Endodermal cell (in vitro differentiated cells): ENCODE measurements at regions not wholly inside any gene's neighbourhood (a gene's known extent, or its start where the extent isn't known, plus 50 kb on each side); places are given as distances from the start of the nearest gene placed in this dataset.

Experiments
- DNase-seq: peaks from one replicate; pipeline ENCODE4 v3.0.0-alpha.2; 2017
- H3K27ac ChIP-seq: 2 replicates; pipeline ENCODE4 v1.5.1; 2013; ENCODE audit warnings: mild to moderate bottlenecking, low read depth, low read length, moderate library complexity
- H3K27me3 ChIP-seq: 2 replicates; pipeline ENCODE4 v1.6.1; 2013; ENCODE audit warnings: mild to moderate bottlenecking, low read length, moderate library complexity; ENCODE audit not compliant: insufficient read depth, control insufficient read depth, poor library complexity, severe bottlenecking
- H3K36me3 ChIP-seq: 2 replicates; pipeline ENCODE4 v1.7.0; 2013; ENCODE audit warnings: mild to moderate bottlenecking, low read length, moderate library complexity; ENCODE audit not compliant: control insufficient read depth, insufficient read depth
- H3K4me1 ChIP-seq: one replicate; pipeline ENCODE4 v1.7.0; 2013; ENCODE audit warnings: low read length; ENCODE audit not compliant: control insufficient read depth, insufficient read depth
- H3K4me3 ChIP-seq: 2 replicates; pipeline ENCODE4 v1.5.1; 2013; ENCODE audit warnings: mild to moderate bottlenecking, low read length, moderate library complexity
- H3K9ac ChIP-seq: 2 replicates; pipeline ENCODE4 v1.6.1; 2013; ENCODE audit warnings: mild to moderate bottlenecking, low read length, moderate library complexity; ENCODE audit not compliant: poor library complexity, severe bottlenecking; ENCODE audit errors: extremely low read depth
- H3K9me3 ChIP-seq: 2 replicates; pipeline ENCODE4 v1.6.1; 2013; ENCODE audit warnings: mild to moderate bottlenecking, low read length, moderate library complexity; ENCODE audit not compliant: control insufficient read depth
- H3K27ac Mint-ChIP-seq: 2 replicates; pipeline ENCODE4 v1.8.0; 2020; ENCODE audit warnings: mixed read lengths
- H3K27me3 Mint-ChIP-seq: 2 replicates; pipeline ENCODE4 v1.8.0; 2021; ENCODE audit warnings: mild to moderate bottlenecking, mixed read lengths; ENCODE audit not compliant: insufficient read depth
- H3K36me3 Mint-ChIP-seq: 2 replicates; pipeline ENCODE4 v1.8.0; 2020; ENCODE audit warnings: low read depth, mixed read lengths
- H3K4me1 Mint-ChIP-seq: 2 replicates; pipeline ENCODE4 v1.8.0; 2020; ENCODE audit warnings: mixed read lengths
- H3K4me3 Mint-ChIP-seq: 2 replicates; pipeline ENCODE4 v1.8.0; 2020; ENCODE audit warnings: mild to moderate bottlenecking, moderate library complexity, mixed read lengths
- H3K9me3 Mint-ChIP-seq: 2 replicates; pipeline ENCODE4 v1.8.0; 2020; ENCODE audit warnings: mild to moderate bottlenecking, mixed read lengths
- CTCF ChIP-seq: fragments of 200-600 bp; sonication (generic); conservative IDR thresholded peaks from 2 replicates; pipeline ENCODE4 v1.5.0; 2021; ENCODE audit warnings: antibody characterized with exemption, mild to moderate bottlenecking
- WGBS, 2 experiments: methylation state at CpG; one replicate each; pipeline versions ENCODE4 v1.1.5 to v1.1.7; 2013; ENCODE audit warnings: missing lambda C conversion rate in 2 of 2, mixed read lengths in 1 of 2; ENCODE audit not compliant: insufficient coverage in 1 of 2, insufficient read length in 1 of 2; 5-methylcytosine and 5-hydroxymethylcytosine counted together

- Mint-ChIP-seq H3K4me1 (peaks cover 4% of the 10 kb centered on the region), H3K9me3 (no peaks in the 10 kb centered on the region), H3K4me3 (no peak overlapping the region), H3K36me3 (no peaks in the 10 kb centered on the region), H3K27me3 (peaks cover 7% of the 10 kb centered on the region), H3K27ac (no peak overlapping the region)
- H3K4me3 ChIP-seq = no peak overlapping the region
- no peak for TF ChIP-seq CTCF
- no peak for DNase-seq
- no peaks in the 10 kb centered on the region for H3K4me1 ChIP-seq
- H3K27ac ChIP-seq = no peak overlapping the region
- WGBS, 2 experiments = 90% methylated on average over 1 of the region's 1 CpG; no CpG with 5 or more reads in 1 of the 2 experiments
- H3K36me3 ChIP-seq = no peaks in the 10 kb centered on the region
- H3K9me3 ChIP-seq = no peaks in the 10 kb centered on the region
- H3K9ac ChIP-seq = no peak overlapping the region
- H3K27me3 ChIP-seq = peaks cover 6% of the 10 kb centered on the region
Observed at GRCh38 chr2:65714866-65715265, 282.5 kb upstream of the SPRED2 start.

GRCh38 chr2:65711863-65712262, 279.5 kb upstream of the SPRED2 start:
- no peak for TF ChIP-seq CTCF
- Mint-ChIP-seq H3K4me1 (peaks cover 4% of the 10 kb centered on the region), H3K4me3 (no peak overlapping the region), H3K27me3 (peaks cover 2% of the 10 kb centered on the region), H3K27ac (no peak overlapping the region), H3K9me3 (no peaks in the 10 kb centered on the region), H3K36me3 (no peaks in the 10 kb centered on the region)
- H3K4me1 ChIP-seq = no peaks in the 10 kb centered on the region
- no peak overlapping the region for H3K9ac ChIP-seq
- no peaks in the 10 kb centered on the region for H3K36me3 ChIP-seq
- DNase-seq = no peak
- no peaks in the 10 kb centered on the region for H3K9me3 ChIP-seq
- H3K4me3 ChIP-seq = no peak overlapping the region
- WGBS, 2 experiments = 100% methylated on average over 1 of the region's 1 CpG; no CpG with 5 or more reads in 1 of the 2 experiments
- no peak overlapping the region for H3K27ac ChIP-seq
- H3K27me3 ChIP-seq = peaks cover 5% of the 10 kb centered on the region

- WGBS, 2 experiments = 72 to 80% methylated on average over 1 to 2 of the region's 2 CpGs
- H3K4me3 ChIP-seq = no peak overlapping the region
- Mint-ChIP-seq H3K4me3 (no peak overlapping the region), H3K27me3 (peaks cover 2% of the 10 kb centered on the region), H3K4me1 (peaks cover 4% of the 10 kb centered on the region), H3K9me3 (no peaks in the 10 kb centered on the region), H3K27ac (no peak overlapping the region), H3K36me3 (no peaks in the 10 kb centered on the region)
- no peaks in the 10 kb centered on the region for H3K9me3 ChIP-seq
- H3K27me3 ChIP-seq = no peaks in the 10 kb centered on the region
- no peaks in the 10 kb centered on the region for H3K4me1 ChIP-seq
- DNase-seq = peak; percentile 77
- H3K27ac ChIP-seq = no peak overlapping the region
- no peak overlapping the region for H3K9ac ChIP-seq
- peak; percentile 83 for TF ChIP-seq CTCF
- H3K36me3 ChIP-seq = no peaks in the 10 kb centered on the region
Observed at GRCh38 chr2:65710779-65711295, 278.4 kb upstream of the SPRED2 start.
